Nephron progenitor cell (in vitro differentiated cells): ENCODE measurements at regions not wholly inside any gene's neighbourhood (a gene's known extent, or its start where the extent isn't known, plus 50 kb on each side); places are given as distances from the start of the nearest gene placed in this dataset.

Experiments
- DNase-seq: peaks from one replicate; pipeline ENCODE4 v3.0.0; 2021
- H3K27ac Mint-ChIP-seq: 2 replicates; pipeline ENCODE4 v1.8.0; 2021; ENCODE audit warnings: mild to moderate bottlenecking, moderate library complexity, mixed read lengths
- H3K27me3 Mint-ChIP-seq: 2 replicates; pipeline ENCODE4 v1.8.0; 2021; ENCODE audit warnings: mild to moderate bottlenecking, low read depth, mixed read lengths; ENCODE audit not compliant: poor library complexity
- H3K36me3 Mint-ChIP-seq: 2 replicates; pipeline ENCODE4 v1.8.0; 2021; ENCODE audit warnings: low read depth, mixed read lengths
- H3K4me1 Mint-ChIP-seq: 2 replicates; pipeline ENCODE4 v1.8.0; 2021; ENCODE audit warnings: mixed read lengths
- H3K4me3 Mint-ChIP-seq: 2 replicates; pipeline ENCODE4 v1.8.0; 2021; ENCODE audit warnings: mild to moderate bottlenecking, moderate library complexity, mixed read lengths
- H3K9me3 Mint-ChIP-seq: 2 replicates; pipeline ENCODE4 v1.8.0; 2021; ENCODE audit warnings: mild to moderate bottlenecking, moderate library complexity, mixed read lengths
- CTCF ChIP-seq: fragments of 200-600 bp; sonication (generic); IDR thresholded peaks from 2 replicates; pipeline ENCODE4 v1.5.0; 2021; ENCODE audit warnings: antibody characterized with exemption

- Mint-ChIP-seq H3K36me3 (no peaks in the 10 kb centered on the region), H3K27me3 (no peaks in the 10 kb centered on the region), H3K9me3 (no peaks in the 10 kb centered on the region), H3K27ac (no peak overlapping the region), H3K4me1 (peaks cover 21% of the 10 kb centered on the region), H3K4me3 (no peak overlapping the region)
- DNase-seq = no peak
- TF ChIP-seq CTCF = no peak
These were observed 270.8 kb downstream of the NNT start for GRCh38 chr5:43873791-43874190.

GRCh38 chr5:43859309-43859708 is 256.3 kb downstream of the NNT start:
- DNase-seq = no peak
- Mint-ChIP-seq H3K4me1 (no peaks in the 10 kb centered on the region), H3K27ac (no peak overlapping the region), H3K27me3 (no peaks in the 10 kb centered on the region), H3K4me3 (no peak overlapping the region), H3K9me3 (no peaks in the 10 kb centered on the region), H3K36me3 (no peaks in the 10 kb centered on the region)
- TF ChIP-seq CTCF = no peak

- no peak for DNase-seq
- no peaks in the 10 kb centered on the region for H3K27me3 Mint-ChIP-seq
- H3K4me3 Mint-ChIP-seq = no peak overlapping the region
- TF ChIP-seq CTCF = no peak
- H3K27ac Mint-ChIP-seq = no peak overlapping the region
- no peaks in the 10 kb centered on the region for H3K4me1 Mint-ChIP-seq
- no peaks in the 10 kb centered on the region for H3K9me3 Mint-ChIP-seq
- H3K36me3 Mint-ChIP-seq = no peaks in the 10 kb centered on the region
These were observed 252.5 kb downstream of the NNT start for GRCh38 chr5:43855452-43855851.

GRCh38 chr5:43854697-43855292 is 251.8 kb downstream of the NNT start:
- TF ChIP-seq CTCF = no peak
- H3K36me3 Mint-ChIP-seq = no peaks in the 10 kb centered on the region
- no peaks in the 10 kb centered on the region for H3K9me3 Mint-ChIP-seq
- DNase-seq = no peak
- H3K27me3 Mint-ChIP-seq = no peaks in the 10 kb centered on the region
- no peak overlapping the region for H3K27ac Mint-ChIP-seq
- H3K4me3 Mint-ChIP-seq = no peak overlapping the region
- no peaks in the 10 kb centered on the region for H3K4me1 Mint-ChIP-seq

- Mint-ChIP-seq H3K4me3 (no peak overlapping the region), H3K4me1 (no peaks in the 10 kb centered on the region), H3K27me3 (no peaks in the 10 kb centered on the region), H3K27ac (no peak overlapping the region), H3K36me3 (no peaks in the 10 kb centered on the region), H3K9me3 (no peaks in the 10 kb centered on the region)
- no peak for DNase-seq
- TF ChIP-seq CTCF = no peak
These were observed 249.3 kb downstream of the NNT start for GRCh38 chr5:43852279-43852678.

GRCh38 chr5:43851741-43852140 is 248.8 kb downstream of the NNT start:
- Mint-ChIP-seq H3K4me3 (no peak overlapping the region), H3K9me3 (no peaks in the 10 kb centered on the region), H3K27me3 (peaks cover 2% of the 10 kb centered on the region), H3K4me1 (no peaks in the 10 kb centered on the region), H3K36me3 (no peaks in the 10 kb centered on the region), H3K27ac (no peak overlapping the region)
- no peak for DNase-seq
- TF ChIP-seq CTCF = no peak
